Panc1 (cell line): ENCODE measurements at regions not wholly inside any gene's neighbourhood (a gene's known extent, or its start where the extent isn't known, plus 50 kb on each side); places are given as distances from the start of the nearest gene placed in this dataset.

ENCODE experiments used
- ATAC-seq: fragments of 200-7000 bp; cut with Tn5 transposase; 2 replicates; pipeline ENCODE4 v1.9.1; 2020; ENCODE audit warnings: mild to moderate bottlenecking, moderate library complexity
- BruUV-seq: library from RNA; stranded (reverse); fragments of 400-500 nt; replicated peaks from 2 replicates; lab custom pipeline; 2021; lab: Mats Ljungman, UMichigan
- CTCF ChIA-PET: fragments of 300-600 bp; sonication (Branson Sonifier 250); formaldehyde crosslinking; loops from one replicate; lab custom pipeline; 2022; ENCODE audit warnings: antibody characterized with exemption; lab: Charles Lee
- POLR2A ChIA-PET: fragments of 300-600 bp; sonication (Branson Sonifier 250); formaldehyde crosslinking; loops from one replicate; lab custom pipeline; 2022; ENCODE audit warnings: antibody characterized with exemption; lab: Charles Lee
- DNase-seq: peaks from one replicate; pipeline ENCODE4 v3.0.0-alpha.2; 2010; ENCODE audit warnings: low read depth, low spot score
- H3K27ac ChIP-seq: 2 replicates; pipeline ENCODE4 v1.5.1; 2011; ENCODE audit warnings: mild to moderate bottlenecking, low read length, inconsistent platforms
- H3K27me3 ChIP-seq: fragments of 200-500 bp; sonication (Bioruptor generic); 2 replicates; pipeline ENCODE4 v1.6.0; 2014; ENCODE audit warnings: low read length, inconsistent platforms; ENCODE audit not compliant: control insufficient read depth, insufficient read depth
- H3K36me3 ChIP-seq: fragments of 200-500 bp; sonication (Bioruptor generic); 2 replicates; pipeline ENCODE4 v1.5.1; 2014; ENCODE audit warnings: inconsistent platforms, mild to moderate bottlenecking, low read length, moderate library complexity; ENCODE audit not compliant: control insufficient read depth, insufficient read depth
- H3K4me1 ChIP-seq: 2 replicates; pipeline ENCODE4 v1.5.1; 2011; ENCODE audit warnings: inconsistent platforms, mild to moderate bottlenecking, low read length, moderate library complexity; ENCODE audit not compliant: control insufficient read depth, insufficient read depth
- H3K4me3 ChIP-seq, 2 experiments: 2 replicates each; pipeline ENCODE4 v1.5.1; 2011 to 2012; ENCODE audit warnings: low read depth in 2 of 2, low read length in 2 of 2, mild to moderate bottlenecking in 2 of 2, inconsistent platforms in 1 of 2, moderate library complexity in 1 of 2
- H3K9me3 ChIP-seq: fragments of 200-500 bp; sonication (Bioruptor generic); 2 replicates; pipeline ENCODE4 v1.5.1; 2014; ENCODE audit warnings: low read depth, mild to moderate bottlenecking, inconsistent platforms, low read length, moderate library complexity; ENCODE audit not compliant: control insufficient read depth, insufficient read depth
- CTCF ChIP-seq: fragments of 450-650 bp; IDR thresholded peaks from 2 replicates; pipeline ENCODE4 v1.5.1; 2017; ENCODE audit warnings: mild to moderate bottlenecking
- POLR2AphosphoS5 ChIP-seq: IDR thresholded peaks from 2 replicates; pipeline ENCODE4 v1.6.1; 2012; ENCODE audit warnings: mild to moderate bottlenecking, low read depth, low read length, moderate library complexity
- REST ChIP-seq, 2 experiments: IDR thresholded peaks; 2 replicates each; pipeline ENCODE4 v1.6.1; 2011 to 2012; ENCODE audit warnings: low read depth in 2 of 2, control low read depth in 1 of 2, low read length in 1 of 2, mild to moderate bottlenecking in 1 of 2, moderate library complexity in 1 of 2; ENCODE audit not compliant: insufficient read depth in 1 of 2
- SIN3A ChIP-seq: IDR thresholded peaks from 2 replicates; pipeline ENCODE4 v1.6.1; 2012; ENCODE audit warnings: low read depth, mild to moderate bottlenecking, low read length, moderate library complexity, borderline replicate concordance; ENCODE audit not compliant: insufficient read depth
- TCF7L2 ChIP-seq: IDR thresholded peaks from 2 replicates; pipeline ENCODE4 v1.6.1; 2011; ENCODE audit warnings: mild to moderate bottlenecking, low read depth, low read length, inconsistent platforms
- in situ Hi-C: cut with HindIII; loops from 2 replicates; pipeline ENCODE4 v1.10.0; 2016; ENCODE audit warnings: low sequenced_read_pairs, low pct_unique_long_range_greater_than_20kb
- intact Hi-C: fragments of 100-400 bp; cut with micrococcal nuclease; formaldehyde crosslinking; loops from one replicate; pipeline ENCODE4 v1.10.0; 2022; ENCODE audit not compliant: unreplicated experiment

- no peak overlapping the region for H3K27ac ChIP-seq
- H3K4me3 ChIP-seq: no peak overlapping the region
- no peak for ATAC-seq
- CTCF ChIA-PET: no interaction called here
- no peaks in the 10 kb centered on the region for H3K4me1 ChIP-seq
- POLR2A ChIA-PET: no interaction called here
- BruUV-seq: no TSS peak
- intact Hi-C loops: no loop called here
- peaks cover 2% of the 10 kb centered on the region; the same call in 1 of the 2 replicates for H3K27me3 ChIP-seq
- no peaks in the 10 kb centered on the region for H3K36me3 ChIP-seq
- DNase-seq: no peak
- H3K9me3 ChIP-seq: no peaks in the 10 kb centered on the region
- TF ChIP-seq TCF7L2 (no peak), POLR2AphosphoS5 (no peak), REST (IDR thresholded peaks at IDR 0.05; ENCODE audit: insufficient read depth in 1 of 2, low read depth in 2 of 2, low read length in 1 of 2) (no peak), CTCF (no peak), SIN3A (no peak)
- in situ Hi-C loops: no loop called here
Measured at GRCh38 chr3:137171834-137172603, 214.2 kb downstream of the IL20RB start.

GRCh38 chr3:137172728-137173127 is 214.9 kb downstream of the IL20RB start:
- in situ Hi-C loops (no loop called here), intact Hi-C loops (no loop called here)
- ATAC-seq (no peak), DNase-seq (no peak)
- Histone ChIP-seq H3K27me3 (peaks cover 2% of the 10 kb centered on the region; the same call in 1 of the 2 replicates), H3K4me3 (no peak overlapping the region), H3K27ac (no peak overlapping the region), H3K4me1 (no peaks in the 10 kb centered on the region), H3K9me3 (no peaks in the 10 kb centered on the region), H3K36me3 (no peaks in the 10 kb centered on the region)
- BruUV-seq: no TSS peak
- CTCF ChIA-PET: no interaction called here
- TF ChIP-seq CTCF (no peak), POLR2AphosphoS5 (no peak), REST (IDR thresholded peaks at IDR 0.05; ENCODE audit: insufficient read depth in 1 of 2, low read depth in 2 of 2, low read length in 1 of 2) (no peak), SIN3A (no peak), TCF7L2 (no peak)
- POLR2A ChIA-PET: interaction anchor here (0.7 kb wide), 1 partner anchor 787 kb away, joined by 5 read pairs; no protein-coding TSS in a partner anchor
